Calu3 (cell line): ENCODE measurements at regions not wholly inside any gene's neighbourhood (a gene's known extent, or its start where the extent isn't known, plus 50 kb on each side); places are given as distances from the start of the nearest gene placed in this dataset.

Experiments used
- BruUV-seq: library from RNA; stranded (reverse); fragments of 400-500 nt; replicated peaks from 2 replicates; lab custom pipeline; 2021; lab: Mats Ljungman, UMichigan
- CTCF ChIA-PET: fragments of 300-600 bp; sonication (Branson Sonifier 250); formaldehyde crosslinking; loops from one replicate; lab custom pipeline; 2022; ENCODE audit warnings: antibody characterized with exemption; lab: Charles Lee
- DNase-seq: peaks from one replicate; pipeline ENCODE4 v3.0.0; 2022
- H3K27ac Mint-ChIP-seq: one replicate; pipeline ENCODE4 v1.8.0; 2022; ENCODE audit warnings: mixed read lengths; ENCODE audit not compliant: unreplicated experiment
- H3K27me3 Mint-ChIP-seq: one replicate; pipeline ENCODE4 v1.8.0; 2022; ENCODE audit warnings: mixed read lengths; ENCODE audit not compliant: unreplicated experiment
- H3K36me3 Mint-ChIP-seq: one replicate; pipeline ENCODE4 v1.8.0; 2022; ENCODE audit warnings: mild to moderate bottlenecking, moderate library complexity, mixed read lengths; ENCODE audit not compliant: insufficient read depth, unreplicated experiment
- H3K4me1 Mint-ChIP-seq: one replicate; pipeline ENCODE4 v1.8.0; 2022; ENCODE audit warnings: mild to moderate bottlenecking, low read depth, mixed read lengths; ENCODE audit not compliant: unreplicated experiment
- H3K4me3 Mint-ChIP-seq: one replicate; pipeline ENCODE4 v1.8.0; 2022; ENCODE audit warnings: mild to moderate bottlenecking, low read depth, moderate library complexity, mixed read lengths; ENCODE audit not compliant: unreplicated experiment
- H3K9me3 Mint-ChIP-seq: one replicate; pipeline ENCODE4 v1.8.0; 2022; ENCODE audit warnings: low read depth, mixed read lengths; ENCODE audit not compliant: unreplicated experiment
- CTCF ChIP-seq: fragments of 200-600 bp; IDR thresholded peaks from one replicate; pipeline ENCODE4 v1.8.0; 2022; ENCODE audit warnings: antibody characterized with exemption; ENCODE audit not compliant: unreplicated experiment
- intact Hi-C: fragments of 100-400 bp; cut with micrococcal nuclease; formaldehyde crosslinking; loops from one replicate; pipeline ENCODE4 v1.10.0; 2022; ENCODE audit not compliant: unreplicated experiment

- CTCF ChIA-PET = no interaction called here
- Mint-ChIP-seq H3K27me3 (no peaks in the 10 kb centered on the region), H3K4me1 (no peaks in the 10 kb centered on the region), H3K27ac (no peak overlapping the region), H3K9me3 (no peaks in the 10 kb centered on the region), H3K36me3 (no peaks in the 10 kb centered on the region), H3K4me3 (no peak overlapping the region)
- intact Hi-C loops = no loop called here
- BruUV-seq = no TSS peak
- no peak for TF ChIP-seq CTCF
- DNase-seq = no peak
These were observed 94.1 kb upstream of the MC4R start for GRCh38 chr18:60466677-60467076.

GRCh38 chr18:60469387-60470100 is 97.0 kb upstream of the MC4R start:
- Mint-ChIP-seq H3K27ac (no peak overlapping the region), H3K4me1 (no peaks in the 10 kb centered on the region), H3K36me3 (no peaks in the 10 kb centered on the region), H3K9me3 (no peaks in the 10 kb centered on the region), H3K4me3 (peak overlapping the region; percentile 7), H3K27me3 (no peaks in the 10 kb centered on the region)
- CTCF ChIA-PET = no interaction called here
- no TSS peak for BruUV-seq
- no peak for TF ChIP-seq CTCF
- intact Hi-C loops = no loop called here
- DNase-seq = no peak

- no peak for DNase-seq
- Mint-ChIP-seq H3K27me3 (no peaks in the 10 kb centered on the region), H3K9me3 (no peaks in the 10 kb centered on the region), H3K27ac (no peak overlapping the region), H3K4me1 (no peaks in the 10 kb centered on the region), H3K36me3 (no peaks in the 10 kb centered on the region), H3K4me3 (no peak overlapping the region)
- intact Hi-C loops = no loop called here
- no peak for TF ChIP-seq CTCF
- CTCF ChIA-PET = no interaction called here
- no TSS peak for BruUV-seq
These were observed 99.1 kb upstream of the MC4R start for GRCh38 chr18:60471652-60472051.

- H3K4me3 Mint-ChIP-seq = no peak overlapping the region
- H3K27me3 Mint-ChIP-seq = no peaks in the 10 kb centered on the region
- no peak for TF ChIP-seq CTCF
- DNase-seq = no peak
- no TSS peak for BruUV-seq
- no peaks in the 10 kb centered on the region for H3K36me3 Mint-ChIP-seq
- H3K9me3 Mint-ChIP-seq = peaks cover 4% of the 10 kb centered on the region
- H3K4me1 Mint-ChIP-seq = no peaks in the 10 kb centered on the region
- no peak overlapping the region for H3K27ac Mint-ChIP-seq
- intact Hi-C loops = no loop called here
- CTCF ChIA-PET = no interaction called here
These were observed 112.6 kb upstream of the MC4R start for GRCh38 chr18:60485201-60485600.
